Endometrial microvascular endothelial cells (primary cell): ENCODE measurements at regions not wholly inside any gene's neighbourhood (a gene's known extent, or its start where the extent isn't known, plus 50 kb on each side); places are given as distances from the start of the nearest gene placed in this dataset.
"Not testable (repeated sequence)": the region's sequence is repeated elsewhere in the genome, so short reads cannot be mapped to it uniquely, and the experiment has no call there.

ENCODE experiments used
- in situ Hi-C: cut with HindIII; loops from 2 replicates; pipeline ENCODE4 v1.10.0; 2017; ENCODE audit warnings: low sequenced_read_pairs, low pct_unique_long_range_greater_than_20kb; ENCODE audit errors: inconsistent ontology term

- in situ Hi-C loops = no loop called here
Observed at GRCh38 chr4:125262502-125262901, 52.3 kb upstream of the FAT4 start.

GRCh38 chr4:125262079-125262478, 52.7 kb upstream of the FAT4 start:
- in situ Hi-C loops = no loop called here

GRCh38 chr4:125254106-125254505, 60.6 kb upstream of the FAT4 start:
- in situ Hi-C loops = no loop called here

GRCh38 chr4:125244848-125245450, 69.8 kb upstream of the FAT4 start:
- in situ Hi-C loops = no loop called here

- in situ Hi-C loops = no loop called here
Observed at GRCh38 chr4:125243789-125244397, 70.9 kb upstream of the FAT4 start.

- in situ Hi-C loops = no loop called here
Observed at GRCh38 chr4:125235971-125236370, 78.8 kb upstream of the FAT4 start.

GRCh38 chr4:125231661-125232060, 83.1 kb upstream of the FAT4 start:
- in situ Hi-C loops = no loop called here

GRCh38 chr4:125229596-125230058, 85.1 kb upstream of the FAT4 start:
- in situ Hi-C loops = no loop called here

GRCh38 chr4:125225806-125226205, 88.9 kb upstream of the FAT4 start:
- in situ Hi-C loops = no loop called here

GRCh38 chr4:125200556-125200955, 114.2 kb upstream of the FAT4 start:
- in situ Hi-C loops = no loop called here

- in situ Hi-C loops = no loop called here
Observed at GRCh38 chr4:125198916-125199315, 115.8 kb upstream of the FAT4 start.

- in situ Hi-C loops = not testable (repeated sequence)
Observed at GRCh38 chr4:125191874-125192459, 122.8 kb upstream of the FAT4 start.

GRCh38 chr4:125191232-125191631, 123.5 kb upstream of the FAT4 start:
- in situ Hi-C loops = no loop called here

- in situ Hi-C loops = no loop called here
Observed at GRCh38 chr4:125187226-125188176, 127.3 kb upstream of the FAT4 start.

GRCh38 chr4:125184116-125184515, 130.6 kb upstream of the FAT4 start:
- in situ Hi-C loops = no loop called here

- in situ Hi-C loops = no loop called here
Observed at GRCh38 chr4:125181804-125182203, 133.0 kb upstream of the FAT4 start.

GRCh38 chr4:125179727-125180126, 135.0 kb upstream of the FAT4 start:
- in situ Hi-C loops = no loop called here

GRCh38 chr4:125169192-125169591, 145.6 kb upstream of the FAT4 start:
- in situ Hi-C loops = no loop called here

- in situ Hi-C loops = no loop called here
Observed at GRCh38 chr4:125168531-125168930, 146.2 kb upstream of the FAT4 start.
